Cerebellar nuclear complex (tissue), 1 donor: ENCODE measurements at regions not wholly inside any gene's neighbourhood (a gene's known extent, or its start where the extent isn't known, plus 50 kb on each side); places are given as distances from the start of the nearest gene placed in this dataset.
"Not testable (repeated sequence)": the region's sequence is repeated elsewhere in the genome, so short reads cannot be mapped to it uniquely, and the experiment has no call there.

Experiments
- DNase-seq, 2 experiments: peaks; one replicate each; lab custom pipeline; 2025; lab: John Stamatoyannopoulos, UW

- DNase-seq = no peak
These were observed 67.5 kb downstream of the UNCX start for GRCh38 chr7:1300206-1300605.

- no peak for DNase-seq
These were observed 68.0 kb downstream of the UNCX start for GRCh38 chr7:1300636-1301035.

- no peak for DNase-seq
These were observed 68.6 kb downstream of the UNCX start for GRCh38 chr7:1301054-1301881.

DNA sequence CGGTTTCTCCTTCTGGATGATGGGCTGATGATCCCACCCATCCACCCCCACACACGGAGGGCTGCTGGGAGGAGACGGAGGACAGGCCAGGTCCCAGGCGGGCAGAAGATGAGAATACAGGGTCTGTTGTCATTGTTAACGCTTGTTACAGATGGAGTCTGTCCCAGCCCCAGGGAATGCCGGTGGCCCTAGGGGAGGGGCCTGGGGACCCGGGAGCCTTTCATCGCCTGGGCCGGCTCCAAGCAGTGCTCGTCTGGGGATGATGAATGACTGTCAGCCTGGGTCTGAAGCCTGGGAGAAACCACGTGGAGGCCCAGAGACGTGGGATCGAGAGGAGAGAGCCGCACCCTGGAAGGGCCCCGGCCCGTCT lies 69.2 kb downstream of the UNCX start:
- no peak for DNase-seq

DNA sequence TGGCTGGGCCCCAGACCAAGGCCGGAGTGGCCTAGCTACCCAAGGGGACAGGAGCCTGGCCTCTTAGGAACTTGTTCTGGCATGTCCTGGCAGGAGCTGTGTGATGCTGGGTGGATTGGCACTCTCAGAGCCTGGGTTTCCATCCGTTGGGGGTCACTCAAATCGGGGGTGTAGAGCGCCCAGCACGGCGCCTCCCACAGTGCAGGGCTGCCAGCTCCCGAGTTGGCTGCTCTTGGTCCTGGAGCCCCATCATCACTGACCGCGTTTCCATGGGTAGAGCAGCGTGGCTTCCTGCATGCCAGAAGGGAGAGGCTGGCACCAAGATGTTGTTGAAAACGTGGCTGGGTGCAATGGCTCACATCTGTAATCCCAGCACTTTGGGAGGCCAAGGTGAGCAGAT lies 70.3 kb downstream of the UNCX start:
- no peak for DNase-seq

DNA sequence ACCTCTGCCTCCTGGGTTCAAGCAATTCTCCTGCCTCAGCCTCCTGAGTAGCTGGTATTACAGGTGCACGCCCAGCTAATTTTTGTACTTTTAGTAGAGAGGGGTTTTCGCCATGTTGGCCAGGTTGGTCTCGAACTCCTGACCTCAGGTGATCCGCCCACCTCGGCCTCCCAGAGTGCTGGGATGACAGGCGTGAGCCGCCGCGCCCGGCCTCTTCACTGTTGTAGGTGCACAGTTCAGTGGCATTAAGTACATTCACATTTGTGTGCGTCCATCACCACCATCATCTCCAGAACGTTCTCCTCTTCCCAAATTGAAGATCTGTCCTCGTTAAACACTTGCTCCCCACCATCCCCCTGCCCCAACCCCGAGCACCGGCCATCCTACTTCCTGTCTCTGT lies 71.3 kb downstream of the UNCX start:
- not testable (repeated sequence) for DNase-seq

DNA sequence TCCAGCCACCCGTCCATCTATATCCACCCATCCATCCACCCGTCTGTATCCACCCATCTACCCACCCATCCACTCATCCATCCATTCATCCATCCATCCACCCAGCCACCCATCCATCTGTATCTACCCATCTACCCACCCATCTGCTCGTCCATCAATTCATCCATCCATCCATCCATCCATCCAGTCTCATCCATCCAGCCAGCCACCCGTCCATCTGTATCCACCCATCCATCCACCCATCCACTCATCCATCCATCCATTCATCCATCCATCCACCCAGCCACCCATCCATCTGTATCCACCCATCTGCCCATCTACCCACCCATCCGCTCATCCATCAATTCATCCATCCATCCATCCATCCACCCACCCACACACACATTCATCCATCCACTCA lies 73.2 kb downstream of the UNCX start:
- no peak for DNase-seq

GRCh38 chr7:1307828-1308227 lies 75.2 kb downstream of the UNCX start:
- no peak for DNase-seq

- DNase-seq = no peak
These were observed 76.6 kb downstream of the UNCX start for GRCh38 chr7:1309290-1309689.

- no peak for DNase-seq
These were observed 77.3 kb downstream of the UNCX start for GRCh38 chr7:1309996-1310395.

DNA sequence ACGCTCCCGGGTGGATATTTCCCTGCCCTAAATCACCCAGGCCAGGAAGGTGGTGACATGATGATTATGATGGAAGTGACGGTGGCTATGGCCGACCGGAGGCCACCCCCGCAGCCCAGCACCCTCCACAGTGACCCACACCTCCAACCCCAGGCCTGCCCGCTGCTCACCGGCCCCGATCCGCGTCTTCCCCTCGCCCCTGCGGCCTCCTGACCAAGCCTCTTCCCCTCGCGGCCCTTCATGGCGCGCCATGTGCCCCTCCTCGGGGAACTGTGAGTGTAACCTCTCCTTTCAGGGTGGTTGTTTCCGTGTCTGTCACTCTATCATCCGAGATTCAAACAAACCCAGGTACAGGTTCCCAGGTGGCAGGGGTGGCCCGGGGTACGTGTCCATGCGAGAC lies 78.3 kb downstream of the UNCX start:
- no peak for DNase-seq

DNA sequence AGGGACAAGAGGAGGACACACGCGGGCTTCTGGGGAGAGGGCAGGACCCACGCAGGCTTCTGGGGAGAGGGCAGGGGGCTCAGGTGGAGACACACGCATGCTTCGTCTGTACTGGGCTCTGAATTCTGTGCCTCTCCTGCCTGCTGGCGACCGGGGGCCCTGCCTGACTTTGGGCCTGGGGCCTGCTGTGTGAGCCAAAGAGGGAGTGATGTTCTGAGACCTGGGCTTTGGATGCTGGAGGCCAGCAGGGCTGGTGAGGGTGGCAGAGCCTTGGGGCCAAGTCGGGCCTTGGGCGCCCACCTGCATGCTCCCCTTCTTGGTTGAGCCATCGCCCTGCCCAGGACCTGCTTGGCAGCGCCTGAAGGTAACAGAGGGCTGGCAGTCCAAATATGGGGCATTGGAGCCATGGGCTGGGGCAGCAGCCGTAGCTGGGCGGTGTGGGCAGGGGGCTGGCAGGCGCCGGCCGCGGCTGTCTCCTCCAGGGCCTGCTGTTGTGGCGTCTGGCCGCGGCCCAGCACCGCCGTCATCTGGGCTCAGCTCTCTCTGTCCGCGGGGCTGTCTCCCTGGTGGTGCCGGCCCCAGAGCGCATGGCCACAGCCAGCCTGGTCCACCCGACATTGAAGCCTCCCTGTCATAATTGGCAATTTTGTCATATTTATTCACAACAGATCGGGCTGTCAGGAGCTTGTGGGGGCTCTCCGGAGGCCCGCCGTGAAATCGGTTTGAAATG lies 78.9 kb downstream of the UNCX start:
- no peak for DNase-seq

- no peak for DNase-seq
These were observed 79.7 kb downstream of the UNCX start for GRCh38 chr7:1312136-1313070.

DNA sequence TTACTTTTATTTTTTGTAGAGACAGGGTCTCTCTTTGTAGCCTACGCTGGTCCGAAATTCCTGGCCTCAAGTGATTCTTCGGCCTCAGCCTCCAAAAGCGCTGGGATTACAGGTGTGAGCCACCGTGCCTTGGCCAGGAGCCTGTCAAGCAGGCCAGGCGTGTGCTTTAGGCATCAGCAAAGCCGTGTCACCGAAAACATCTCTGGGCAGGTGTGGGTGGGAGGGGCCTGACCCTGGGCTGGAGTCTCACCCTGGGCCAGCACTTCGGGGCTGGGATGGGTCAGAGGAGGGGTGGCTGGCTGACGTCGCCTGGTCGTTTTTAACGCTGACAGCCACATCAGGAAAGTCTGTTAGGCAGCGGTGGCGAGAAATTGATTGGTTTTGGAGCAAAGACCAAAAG lies 80.9 kb downstream of the UNCX start:
- DNase-seq = no peak

DNA sequence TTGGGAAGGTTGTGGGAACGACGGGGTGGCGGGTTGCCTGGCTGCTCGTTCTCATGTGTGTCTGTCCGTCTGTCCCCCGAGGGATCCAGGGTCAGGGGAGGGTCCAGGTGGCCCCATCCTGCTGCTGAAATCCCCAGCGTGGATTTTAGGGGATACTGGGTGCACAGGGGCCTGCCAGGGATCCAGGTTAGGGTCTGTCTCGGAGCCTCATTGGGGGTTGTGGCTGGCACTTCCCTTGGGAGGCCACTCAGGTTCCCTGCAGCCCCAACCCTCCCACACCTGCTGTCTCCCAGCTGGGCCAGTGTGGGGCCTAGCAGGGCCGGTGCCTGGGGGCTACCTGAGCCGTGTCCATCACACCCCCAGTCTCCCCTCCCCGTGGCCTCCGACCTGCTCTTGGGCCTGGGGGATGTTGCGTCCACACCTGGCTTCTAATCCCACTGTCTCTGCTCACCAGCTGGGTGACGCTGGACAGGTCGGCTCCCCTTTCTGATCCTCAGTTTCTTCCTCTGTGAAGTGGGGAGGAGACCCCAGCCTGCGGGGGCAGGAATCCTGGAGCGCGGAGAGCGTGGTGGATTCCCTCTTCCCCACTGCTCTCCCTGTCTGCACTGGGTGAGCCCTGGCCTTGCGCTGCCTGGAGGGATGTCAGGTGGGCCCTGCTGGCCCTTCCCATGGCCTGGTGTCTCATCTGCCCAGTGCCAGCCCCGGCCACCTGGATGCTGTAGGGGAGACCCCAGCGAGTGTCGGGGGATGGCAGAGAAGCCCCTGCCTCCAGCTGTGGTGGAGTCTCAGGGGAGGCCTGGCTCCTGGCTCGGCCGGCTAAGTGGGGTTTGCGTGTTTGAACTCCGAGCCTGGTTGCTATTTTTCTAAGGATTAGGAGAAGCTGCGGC lies 81.6 kb downstream of the UNCX start:
- DNase-seq = no peak

DNA sequence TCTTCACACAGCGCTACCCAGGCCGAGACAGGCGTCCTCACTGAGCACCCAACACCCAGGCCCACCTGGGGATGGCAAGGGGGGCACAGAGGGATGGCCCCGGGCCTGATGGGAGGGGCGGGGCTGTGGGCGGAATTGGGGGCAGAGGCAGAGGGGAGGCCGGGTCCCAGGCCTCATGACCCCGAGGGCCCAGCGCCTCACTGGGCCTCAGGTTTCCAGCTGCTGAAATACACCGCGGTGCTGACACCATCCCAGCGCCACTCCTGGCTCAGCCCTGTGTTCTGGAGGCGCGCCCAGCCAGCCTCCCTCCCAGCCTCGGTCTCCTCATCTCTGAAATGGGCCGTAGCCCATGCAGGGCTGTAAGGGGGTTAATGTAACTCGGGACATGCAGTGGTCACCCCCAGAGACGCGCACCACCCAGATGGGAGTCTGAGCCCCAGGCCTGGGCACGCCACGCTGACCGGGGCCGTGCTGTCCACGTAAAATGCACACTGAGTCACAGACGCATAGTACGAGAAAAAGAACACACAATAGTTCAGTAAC lies 82.3 kb downstream of the UNCX start:
- no peak for DNase-seq

DNA sequence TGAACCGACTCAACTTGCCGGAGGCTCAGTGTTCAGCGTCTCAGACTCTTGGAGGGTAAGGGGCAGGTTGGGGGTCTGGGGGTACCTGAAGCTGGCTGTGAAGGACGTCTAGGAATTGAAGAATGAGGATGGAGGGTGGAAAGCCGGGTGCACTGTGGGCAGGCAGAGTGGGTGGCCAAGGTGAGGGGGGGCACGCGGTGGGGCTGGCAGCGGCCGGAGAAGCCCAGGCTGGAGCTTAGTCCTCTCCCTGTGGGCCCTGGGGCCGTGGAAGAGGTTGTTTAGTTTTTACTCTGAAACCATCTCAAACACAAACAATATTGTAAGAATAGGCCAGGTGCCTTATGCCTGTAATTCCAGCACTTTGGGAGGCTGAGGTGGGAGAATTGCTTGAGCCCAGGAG lies 83.4 kb downstream of the UNCX start:
- DNase-seq = no peak

GRCh38 chr7:1317646-1318045 lies 85.0 kb downstream of the UNCX start:
- DNase-seq = no peak

- no peak for DNase-seq
These were observed 85.4 kb downstream of the UNCX start for GRCh38 chr7:1318051-1318450.

DNA sequence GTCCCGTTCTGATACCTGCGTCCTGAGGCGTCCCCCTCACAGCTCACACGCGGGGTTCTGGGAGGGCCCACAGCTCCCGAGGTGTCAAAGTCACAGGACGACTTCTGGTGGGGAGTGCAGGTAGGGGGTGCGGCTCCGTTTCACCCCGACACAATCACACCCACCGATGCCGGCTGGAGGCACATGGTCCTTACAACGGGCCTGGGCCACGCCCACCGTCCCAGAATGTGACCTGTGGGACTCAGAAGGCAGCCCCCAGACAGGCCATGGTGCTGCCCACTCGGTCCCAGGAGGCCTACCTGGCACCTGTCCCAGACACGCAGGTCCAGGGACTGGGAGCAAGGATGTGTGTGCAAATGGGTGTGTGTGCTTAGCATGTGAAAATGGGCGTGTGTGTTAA lies 86.0 kb downstream of the UNCX start:
- DNase-seq = no peak

GRCh38 chr7:1320616-1321240 lies 88.1 kb downstream of the UNCX start:
- no peak for DNase-seq
